ENCODE measurements at regions not wholly inside any gene's neighbourhood (a gene's known extent, or its start where the extent isn't known, plus 50 kb on each side); places are given as distances from the start of the nearest gene placed in this dataset.

GRCh38 chr9:7996558-7996957, 197.0 kb upstream of the DMAC1 start:
- Histone ChIP-seq H3K9me3 (replicated peaks; ENCODE audit: control insufficient read depth, insufficient read depth, low read length) (no peaks in the 10 kb centered on the region), H3K4me2 (ENCODE audit: insufficient read depth, low read length) (no peak overlapping the region), H2AFZ (ENCODE audit: low read depth, low read length) (no peak overlapping the region), H4K20me1 (replicated peaks; ENCODE audit: control insufficient read depth, extremely low read depth, insufficient read depth, low read length) (no peaks in the 10 kb centered on the region), H3K79me2 (ENCODE audit: control insufficient read depth, insufficient read depth, low read length) (no peaks in the 10 kb centered on the region), H3K27ac (ENCODE audit: insufficient read depth, low read depth, low read length) (no peak overlapping the region), H3K9me1 (replicated peaks; ENCODE audit: control insufficient read depth, extremely low read depth, insufficient read depth, low read length) (no peaks in the 10 kb centered on the region), H3K4me3 (replicated peaks in 1 of 3; ENCODE audit: insufficient read depth in 1 of 3, low read depth in 1 of 3, low read length in 3 of 3) (no peak overlapping the region), H3K9ac (replicated peaks; ENCODE audit: extremely low read depth, insufficient read depth, low read length) (no peak overlapping the region), H3K36me3 (ENCODE audit: control insufficient read depth in 2 of 2, extremely low read depth in 1 of 2, insufficient read depth in 2 of 2, low read length in 2 of 2) (no peaks in the 10 kb centered on the region), H3K4me1 (ENCODE audit: control insufficient read depth, extremely low read depth, insufficient read depth, low read length) (no peaks in the 10 kb centered on the region), H3K27me3 (ENCODE audit: control insufficient read depth in 2 of 2, insufficient read depth in 2 of 2, low read length in 2 of 2) (no peaks in the 10 kb centered on the region)
- no peak for TF ChIP-seq CTCF (IDR thresholded peaks at IDR 0.05; ENCODE audit: extremely low read depth in 1 of 2, insufficient read depth in 1 of 2, low read depth in 1 of 2, low read length in 2 of 2)
- TF ChIP-seq POLR2A (IDR thresholded peaks at IDR 0.05; ENCODE audit: low read depth, low read length) = no peak
- TF ChIP-seq JUN (IDR thresholded peaks at IDR 0.05; ENCODE audit: borderline replicate concordance, insufficient read depth, insufficient read length, low read depth) = no peak
- TF ChIP-seq POLR2AphosphoS5 (IDR thresholded peaks at IDR 0.05; ENCODE audit: insufficient read depth, low read depth, low read length) = no peak
- TF ChIP-seq EZH2 (IDR thresholded peaks at IDR 0.05; ENCODE audit: borderline replicate concordance, low read depth, low read length, severe bottlenecking) = no peak
- no peak for TF ChIP-seq MAX (IDR thresholded peaks at IDR 0.05; ENCODE audit: insufficient read depth, insufficient read length)
- no peak for TF ChIP-seq FOS (IDR thresholded peaks at IDR 0.05; ENCODE audit: borderline replicate concordance, insufficient read depth, low read length)
- TF ChIP-seq MYC (IDR thresholded peaks at IDR 0.05; ENCODE audit: low read depth, low read length) = no peak
- no peak for TF ChIP-seq GATA2 (IDR thresholded peaks at IDR 0.05; ENCODE audit: insufficient read depth, insufficient read length, low read depth, low read length)
- FAIRE-seq = no peak
- DNase-seq (ENCODE audit: low read depth, low spot score) = no peak
- dilution Hi-C loops (cut with MboI; ENCODE audit: extremely low pct_ligation_motif_present, low sequenced_read_pairs) = no loop called here
- ChIA-PET CTCF (no interaction called here), POLR2A (no interaction called here)
- BruUV-seq (replicated peaks) = no TSS peak
- intact Hi-C loops (cut with micrococcal nuclease) = no loop called here

All from endothelial cell of umbilical vein (primary cell).